WI38 (cell line): ENCODE measurements at regions not wholly inside any gene's neighbourhood (a gene's known extent, or its start where the extent isn't known, plus 50 kb on each side); places are given as distances from the start of the nearest gene placed in this dataset.

Source experiments
- H3K4me3 ChIP-seq: 2 replicates; pipeline ENCODE4 v1.5.1; 2011; ENCODE audit warnings: low read depth, mild to moderate bottlenecking, control low read depth, low read length
- CTCF ChIP-seq: IDR thresholded peaks from 2 replicates; pipeline ENCODE4 v1.5.1; 2012; ENCODE audit warnings: low read depth, mild to moderate bottlenecking, control low read depth, low read length

GRCh38 chr3:99240700-99241099 lies 339.2 kb upstream of the DCBLD2 start:
- TF ChIP-seq CTCF, result no peak
- no peak overlapping the region for H3K4me3 ChIP-seq

GRCh38 chr3:99236576-99236975 lies 335.1 kb upstream of the DCBLD2 start:
- TF ChIP-seq CTCF, result no peak
- no peak overlapping the region for H3K4me3 ChIP-seq

GRCh38 chr3:99232696-99233095 lies 331.2 kb upstream of the DCBLD2 start:
- H3K4me3 ChIP-seq, result no peak overlapping the region
- TF ChIP-seq CTCF, result no peak

- TF ChIP-seq CTCF, result no peak
- no peak overlapping the region for H3K4me3 ChIP-seq
These were observed 317.0 kb upstream of the DCBLD2 start for GRCh38 chr3:99218468-99218867.

- TF ChIP-seq CTCF, result no peak
- H3K4me3 ChIP-seq, result no peak overlapping the region
These were observed 311.5 kb upstream of the DCBLD2 start for GRCh38 chr3:99212969-99213368.

- no peak overlapping the region for H3K4me3 ChIP-seq
- no peak for TF ChIP-seq CTCF
These were observed 309.8 kb upstream of the DCBLD2 start for GRCh38 chr3:99211309-99211708.

GRCh38 chr3:99199021-99199420 lies 297.5 kb upstream of the DCBLD2 start:
- no peak overlapping the region for H3K4me3 ChIP-seq
- TF ChIP-seq CTCF, result no peak

GRCh38 chr3:99191186-99191585 lies 289.7 kb upstream of the DCBLD2 start:
- H3K4me3 ChIP-seq, result no peak overlapping the region
- no peak for TF ChIP-seq CTCF
